NCI-H2171 (cell line): ENCODE measurements at regions not wholly inside any gene's neighbourhood (a gene's known extent, or its start where the extent isn't known, plus 50 kb on each side); places are given as distances from the start of the nearest gene placed in this dataset.
"Not testable (repeated sequence)": the region's sequence is repeated elsewhere in the genome, so short reads cannot be mapped to it uniquely, and the experiment has no call there.

Source experiments
- DNase-seq: peaks from one replicate; lab custom pipeline; 2025; lab: John Stamatoyannopoulos, UW

- no peak for DNase-seq
Observed at GRCh38 chr13:65943024-65943423, 1287.1 kb downstream of the PCDH9 start.

- DNase-seq, result no peak
Observed at GRCh38 chr13:65940720-65941119, 1289.4 kb downstream of the PCDH9 start.

GRCh38 chr13:65937251-65937650 is 1292.9 kb downstream of the PCDH9 start:
- DNase-seq, result no peak

GRCh38 chr13:65936249-65936648 is 1293.9 kb downstream of the PCDH9 start:
- no peak for DNase-seq

GRCh38 chr13:65932587-65933239 is 1297.4 kb downstream of the PCDH9 start:
- no peak for DNase-seq

GRCh38 chr13:65932013-65932412 is 1298.1 kb downstream of the PCDH9 start:
- no peak for DNase-seq

GRCh38 chr13:65929436-65929835 is 1300.7 kb downstream of the PCDH9 start:
- DNase-seq, result no peak

- DNase-seq, result no peak
Observed at GRCh38 chr13:65926750-65927171, 1303.4 kb downstream of the PCDH9 start.

GRCh38 chr13:65922846-65923245 is 1307.3 kb downstream of the PCDH9 start:
- not testable (repeated sequence) for DNase-seq

GRCh38 chr13:65921933-65922332 is 1308.2 kb downstream of the PCDH9 start:
- no peak for DNase-seq

GRCh38 chr13:65917731-65918130 is 1312.4 kb downstream of the PCDH9 start:
- no peak for DNase-seq

- DNase-seq, result no peak
Observed at GRCh38 chr13:65915195-65915594, 1314.9 kb downstream of the PCDH9 start.

GRCh38 chr13:65914716-65915115 is 1315.4 kb downstream of the PCDH9 start:
- no peak for DNase-seq

- no peak for DNase-seq
Observed at GRCh38 chr13:65913173-65913572, 1317.0 kb downstream of the PCDH9 start.

GRCh38 chr13:65912516-65912915 is 1317.6 kb downstream of the PCDH9 start:
- DNase-seq, result no peak

GRCh38 chr13:65911546-65912193 is 1318.5 kb downstream of the PCDH9 start:
- no peak for DNase-seq

GRCh38 chr13:65909501-65909900 is 1320.6 kb downstream of the PCDH9 start:
- no peak for DNase-seq

- no peak for DNase-seq
Observed at GRCh38 chr13:65907666-65908525, 1322.2 kb downstream of the PCDH9 start.

GRCh38 chr13:65901723-65902122 is 1328.4 kb downstream of the PCDH9 start:
- no peak for DNase-seq

GRCh38 chr13:65894049-65894448 is 1336.1 kb downstream of the PCDH9 start:
- DNase-seq, result no peak

GRCh38 chr13:65892859-65893258 is 1337.3 kb downstream of the PCDH9 start:
- DNase-seq, result no peak

GRCh38 chr13:65889368-65889767 is 1340.8 kb downstream of the PCDH9 start:
- no peak for DNase-seq

GRCh38 chr13:65882810-65883209 is 1347.3 kb downstream of the PCDH9 start:
- DNase-seq, result no peak
